Suprapubic skin (tissue), 4 donors: ENCODE measurements at regions not wholly inside any gene's neighbourhood (a gene's known extent, or its start where the extent isn't known, plus 50 kb on each side); places are given as distances from the start of the nearest gene placed in this dataset.

ENCODE experiments used
- DNase-seq, 2 donors: peaks; one replicate each; pipeline ENCODE4 v3.0.0-alpha.2; 2019; ENCODE audit warnings: low spot score in 2 of 2
- H3K27ac ChIP-seq: fragments of 200-600 bp; sonication (generic); one replicate; pipeline ENCODE4 v1.5.1; 2019
- H3K27me3 ChIP-seq: fragments of 200-600 bp; sonication (generic); one replicate; pipeline ENCODE4 v1.5.1; 2019
- H3K36me3 ChIP-seq: fragments of 200-600 bp; sonication (generic); one replicate; pipeline ENCODE4 v1.5.1; 2019
- H3K4me1 ChIP-seq: fragments of 200-600 bp; sonication (generic); one replicate; pipeline ENCODE4 v1.5.1; 2019
- H3K4me3 ChIP-seq: fragments of 200-600 bp; sonication (generic); one replicate; pipeline ENCODE4 v1.5.1; 2019; ENCODE audit warnings: mild to moderate bottlenecking
- H3K9me3 ChIP-seq: fragments of 200-600 bp; sonication (generic); one replicate; pipeline ENCODE4 v1.5.1; 2019
- CTCF ChIP-seq, 2 donors: fragments of 200-600 bp in 1 of 2; fragments of 450-650 bp in 1 of 2; sonication (generic) in 1 of 2; IDR thresholded peaks; one replicate each; pipeline ENCODE4 v1.5.1; 2016 to 2019; ENCODE audit warnings: antibody characterized with exemption in 2 of 2, mild to moderate bottlenecking in 1 of 2, moderate library complexity in 1 of 2
- EP300 ChIP-seq: sonication (generic); formaldehyde crosslinking; IDR thresholded peaks from one replicate; pipeline ENCODE4 v1.6.1; 2017; ENCODE audit warnings: antibody characterized with exemption
- POLR2A ChIP-seq, 2 donors: fragments of 450-650 bp; IDR thresholded peaks; one replicate each; pipeline ENCODE4 v1.6.1; 2017; ENCODE audit warnings: antibody characterized with exemption in 2 of 2, mild to moderate bottlenecking in 2 of 2, moderate library complexity in 2 of 2
- POLR2AphosphoS5 ChIP-seq, 3 donors: sonication (generic); formaldehyde crosslinking; IDR thresholded peaks; one replicate each; pipeline ENCODE4 v1.6.1; 2017; ENCODE audit warnings: antibody characterized with exemption in 3 of 3
- WGBS: methylation state at CpG from one replicate; pipeline ENCODE4 v1.1.5; 2018; 5-methylcytosine and 5-hydroxymethylcytosine counted together

GRCh38 chr10:118867768-118868167 lies 113.0 kb upstream of the CACUL1 start:
- H3K4me1 ChIP-seq: peaks cover 16% of the 10 kb centered on the region
- no peaks in the 10 kb centered on the region for H3K27me3 ChIP-seq
- H3K36me3 ChIP-seq: no peaks in the 10 kb centered on the region
- no peaks in the 10 kb centered on the region for H3K9me3 ChIP-seq
- whole genome bisulfite sequencing: 90% methylated on average over 3 of the region's 3 CpGs
- H3K27ac ChIP-seq: no peak overlapping the region
- no peak overlapping the region for H3K4me3 ChIP-seq
- TF ChIP-seq POLR2AphosphoS5 (IDR thresholded peaks at IDR 0.05) (no peak), EP300 (no peak), POLR2A (IDR thresholded peaks at IDR 0.05) (no peak), CTCF (IDR thresholded peaks at IDR 0.05) (no peak)
- no peak for DNase-seq

- 73% methylated on average over 5 of the region's 5 CpGs for WGBS
- H3K27ac ChIP-seq: no peak overlapping the region
Measured at GRCh38 chr10:118868589-118868988, 113.8 kb upstream of the CACUL1 start.

GRCh38 chr10:118870467-118871243 lies 115.9 kb upstream of the CACUL1 start:
- no peaks in the 10 kb centered on the region for H3K9me3 ChIP-seq
- H3K36me3 ChIP-seq: no peaks in the 10 kb centered on the region
- no peak for TF ChIP-seq POLR2A (IDR thresholded peaks at IDR 0.05)
- TF ChIP-seq CTCF (IDR thresholded peaks at IDR 0.05): no peak
- no peak for TF ChIP-seq POLR2AphosphoS5 (IDR thresholded peaks at IDR 0.05)
- H3K4me3 ChIP-seq: no peak overlapping the region
- DNase-seq: no peak
- H3K27ac ChIP-seq: peak overlapping the region; percentile 34
- WGBS: 27% methylated on average over 4 of the region's 4 CpGs
- H3K4me1 ChIP-seq: peaks cover 16% of the 10 kb centered on the region
- H3K27me3 ChIP-seq: peaks cover 3% of the 10 kb centered on the region

More at GRCh38 chr10:118868589-118868988, 113.8 kb upstream of the CACUL1 start:
- DNase-seq: no peak
- no peak for TF ChIP-seq EP300
- TF ChIP-seq POLR2A (IDR thresholded peaks at IDR 0.05): no peak
- no peak for TF ChIP-seq POLR2AphosphoS5 (IDR thresholded peaks at IDR 0.05)
- Histone ChIP-seq H3K4me3 (no peak overlapping the region), H3K36me3 (no peaks in the 10 kb centered on the region), H3K27me3 (no peaks in the 10 kb centered on the region), H3K4me1 (peaks cover 16% of the 10 kb centered on the region), H3K9me3 (no peaks in the 10 kb centered on the region)

GRCh38 chr10:118871244-118871865 lies 116.6 kb upstream of the CACUL1 start:
- H3K27ac ChIP-seq: peak overlapping the region; percentile 34
- H3K4me1 ChIP-seq: peaks cover 16% of the 10 kb centered on the region
- H3K36me3 ChIP-seq: no peaks in the 10 kb centered on the region
- peaks cover 4% of the 10 kb centered on the region for H3K27me3 ChIP-seq
- H3K9me3 ChIP-seq: no peaks in the 10 kb centered on the region
- H3K4me3 ChIP-seq: no peak overlapping the region
- WGBS: 56% methylated on average over 2 of the region's 2 CpGs
- DNase-seq: no peak
- TF ChIP-seq EP300 (no peak), POLR2A (IDR thresholded peaks at IDR 0.05) (no peak), POLR2AphosphoS5 (IDR thresholded peaks at IDR 0.05) (no peak), CTCF (IDR thresholded peaks at IDR 0.05) (no peak)

- Histone ChIP-seq H3K27ac (no peak overlapping the region), H3K4me1 (peaks cover 16% of the 10 kb centered on the region), H3K36me3 (no peaks in the 10 kb centered on the region), H3K9me3 (no peaks in the 10 kb centered on the region), H3K4me3 (no peak overlapping the region), H3K27me3 (peaks cover 4% of the 10 kb centered on the region)
- TF ChIP-seq POLR2A (IDR thresholded peaks at IDR 0.05): no peak
- no peak for TF ChIP-seq POLR2AphosphoS5 (IDR thresholded peaks at IDR 0.05)
- no peak for TF ChIP-seq EP300
- TF ChIP-seq CTCF (IDR thresholded peaks at IDR 0.05): no peak
- 48% methylated on average over 4 of the region's 4 CpGs for WGBS
- no peak for DNase-seq
Measured at GRCh38 chr10:118873091-118873737, 118.4 kb upstream of the CACUL1 start.
